Hindlimb muscle (tissue), 1 donor: ENCODE measurements at regions not wholly inside any gene's neighbourhood (a gene's known extent, or its start where the extent isn't known, plus 50 kb on each side); places are given as distances from the start of the nearest gene placed in this dataset.

Source experiments
- DNase-seq: peaks from one replicate; pipeline ENCODE4 v3.0.0-alpha.2; 2013

DNA sequence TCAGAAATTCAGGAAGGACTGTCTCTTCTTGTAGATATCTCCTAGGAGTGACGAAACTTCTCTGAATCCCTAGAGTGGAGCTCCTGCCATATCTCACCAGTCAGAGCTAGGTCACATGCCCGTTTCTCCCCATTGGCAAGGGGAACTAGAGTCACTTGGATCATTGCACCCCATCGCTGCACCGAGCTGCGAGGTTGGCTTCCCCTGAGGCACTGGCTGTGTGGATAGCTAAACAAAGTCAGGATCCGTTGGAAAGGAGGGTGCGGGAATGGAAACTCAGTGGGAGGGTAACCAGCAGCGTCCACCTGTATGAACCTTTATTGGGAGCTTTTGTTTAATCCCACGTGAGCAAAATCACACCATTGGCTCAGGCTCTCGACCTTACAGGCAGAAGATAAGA, 283.8 kb downstream of the BRD1 start:
- no peak for DNase-seq

DNA sequence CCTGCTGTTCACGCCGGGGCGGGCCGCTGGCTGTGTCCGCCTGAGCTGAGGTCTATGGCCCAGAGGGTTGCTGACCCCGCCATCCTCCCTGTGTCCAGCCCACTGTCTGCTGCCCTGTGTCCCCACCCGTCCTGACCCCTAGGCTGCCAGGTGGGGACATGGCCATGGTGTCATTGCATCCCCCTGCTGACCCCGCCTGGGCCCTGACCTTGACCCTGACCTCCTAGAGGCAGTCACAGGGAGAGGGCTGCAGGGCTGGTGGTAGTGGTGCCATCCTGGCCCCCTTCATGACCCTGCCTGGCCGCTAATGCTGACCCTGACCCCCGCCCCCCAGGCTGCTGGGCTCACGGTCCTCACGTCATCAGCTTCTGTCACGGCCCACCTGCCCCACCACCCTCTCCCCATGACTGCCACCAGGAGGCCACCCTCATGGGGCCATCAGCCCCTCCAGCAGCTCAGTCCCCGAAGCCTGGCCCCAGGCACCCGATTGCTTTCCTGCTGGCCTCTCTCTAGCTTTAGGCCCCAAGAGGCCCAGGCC, 285.9 kb downstream of the BRD1 start:
- no peak for DNase-seq

DNA sequence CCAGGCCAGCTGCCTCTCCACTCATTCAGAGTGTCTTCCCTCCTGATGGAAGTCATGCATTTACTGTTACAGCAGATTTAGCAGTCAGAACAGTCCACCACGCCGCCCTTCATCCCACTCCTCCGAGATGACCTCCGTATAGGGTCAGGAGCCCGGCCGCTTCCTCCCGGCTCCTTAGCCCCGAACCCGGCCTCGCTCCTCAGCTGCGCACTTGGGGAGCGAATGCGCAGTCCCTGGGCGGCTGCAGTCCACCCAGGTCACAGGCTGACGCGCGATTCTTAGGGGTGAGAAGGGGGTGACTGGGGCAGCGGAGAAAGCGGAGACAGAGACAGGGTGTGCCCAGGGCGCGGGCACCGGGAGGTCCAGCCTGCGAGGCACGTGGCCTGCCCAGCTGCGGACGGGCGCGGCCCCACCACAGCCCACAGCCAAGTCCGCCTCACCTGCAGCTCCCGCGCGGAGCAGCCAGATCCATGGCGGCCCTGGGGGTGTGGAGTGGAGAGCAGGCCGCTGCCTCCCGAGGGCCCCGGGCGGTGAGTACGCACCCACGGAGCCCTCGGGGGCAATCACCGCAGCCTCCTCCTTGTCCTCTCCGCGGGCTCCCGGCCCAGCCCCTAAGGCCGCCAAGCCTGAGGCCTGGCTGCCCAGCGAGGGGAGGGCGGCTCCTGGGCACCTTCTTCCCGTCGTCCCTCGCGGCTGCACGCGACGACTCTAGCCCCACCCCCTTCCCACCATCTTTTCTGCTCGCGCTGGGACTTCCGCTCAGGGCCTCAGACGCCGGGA, 286.6 kb downstream of the BRD1 start:
- no peak for DNase-seq

DNA sequence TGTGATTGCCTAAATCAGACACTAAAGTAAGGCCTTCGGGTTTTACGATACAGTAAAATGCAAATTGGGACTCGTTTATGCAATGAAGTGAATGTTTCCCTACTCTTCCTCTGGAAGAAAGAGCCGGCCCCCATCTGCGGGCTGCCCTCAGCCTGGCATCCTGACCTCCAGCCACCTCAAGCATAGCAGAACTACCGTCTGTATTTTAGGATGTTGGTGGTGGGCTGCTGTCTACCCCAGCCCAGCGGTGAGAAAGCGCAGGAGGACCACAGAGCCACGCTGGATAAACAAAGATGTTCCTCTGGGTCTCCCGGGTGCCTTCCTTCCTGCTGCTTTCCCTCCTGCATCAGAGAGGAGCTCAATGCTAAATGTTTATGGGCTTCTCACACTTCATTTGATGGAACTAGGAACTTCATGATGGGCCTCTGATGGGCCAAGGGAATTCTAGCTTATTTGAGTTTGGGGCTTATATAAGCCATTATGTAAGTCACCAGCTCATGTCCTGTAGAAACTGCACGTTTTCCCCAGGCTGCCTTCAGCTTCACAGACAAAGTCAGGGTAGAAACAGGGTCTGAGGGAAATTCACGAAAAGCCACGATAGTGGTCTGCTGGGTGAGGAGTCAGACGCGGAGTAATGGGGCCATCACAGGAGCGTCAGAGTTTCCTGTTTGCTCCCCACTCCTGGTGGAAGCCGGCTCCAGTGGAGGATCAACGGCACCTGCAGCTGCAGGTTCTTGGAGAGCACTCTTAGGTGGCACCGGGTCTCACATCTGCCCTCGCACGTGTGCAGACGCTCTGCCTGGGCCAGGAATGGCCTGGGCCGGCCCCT, 287.4 kb downstream of the BRD1 start:
- DNase-seq = no peak

DNA sequence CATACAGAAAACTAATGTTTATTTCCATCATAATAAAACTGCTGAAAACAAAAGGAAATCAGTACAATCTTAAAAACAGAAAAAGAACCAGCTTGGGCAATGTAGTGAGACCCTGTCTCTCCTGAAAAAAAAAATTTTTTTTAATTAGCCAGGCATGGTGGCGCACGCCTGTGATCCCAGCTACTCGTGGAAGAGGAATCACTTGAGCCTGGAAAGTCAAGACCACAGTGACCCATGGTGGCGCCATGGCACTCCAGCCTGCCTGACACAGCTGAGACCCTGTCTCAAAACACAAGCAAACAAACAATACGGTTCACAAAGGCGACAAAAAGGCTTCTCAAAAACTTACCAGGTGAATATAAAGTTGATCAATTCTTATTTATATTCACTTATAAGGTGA, 289.7 kb downstream of the BRD1 start:
- DNase-seq = no peak

DNA sequence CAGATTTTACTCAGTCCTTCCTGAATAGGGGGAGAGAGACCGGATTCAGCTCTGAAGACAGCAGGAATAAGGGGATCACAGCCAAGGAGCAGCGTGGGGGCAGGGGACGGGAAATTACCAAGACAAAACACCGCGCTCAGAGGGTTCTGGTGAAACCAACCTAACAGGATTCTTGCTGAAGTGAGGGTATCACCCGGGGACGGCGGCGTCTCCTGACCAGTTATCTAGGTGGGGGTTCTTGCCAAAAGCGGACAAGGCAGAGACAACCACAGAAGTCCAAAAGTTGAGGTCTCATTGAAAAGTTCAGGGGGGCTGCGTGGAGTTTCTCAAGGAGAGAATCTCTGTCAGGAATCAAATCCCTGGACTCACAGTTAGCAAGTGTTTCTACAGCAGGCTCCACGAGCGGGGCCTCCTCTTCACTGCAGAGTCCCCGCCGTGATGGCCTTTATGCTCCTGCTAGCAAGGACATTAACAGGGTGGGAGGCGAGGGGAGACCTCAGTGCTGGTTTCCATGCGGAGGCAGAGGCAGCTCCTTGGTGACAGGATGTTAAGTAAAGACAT, 291.0 kb downstream of the BRD1 start:
- DNase-seq = no peak

DNA sequence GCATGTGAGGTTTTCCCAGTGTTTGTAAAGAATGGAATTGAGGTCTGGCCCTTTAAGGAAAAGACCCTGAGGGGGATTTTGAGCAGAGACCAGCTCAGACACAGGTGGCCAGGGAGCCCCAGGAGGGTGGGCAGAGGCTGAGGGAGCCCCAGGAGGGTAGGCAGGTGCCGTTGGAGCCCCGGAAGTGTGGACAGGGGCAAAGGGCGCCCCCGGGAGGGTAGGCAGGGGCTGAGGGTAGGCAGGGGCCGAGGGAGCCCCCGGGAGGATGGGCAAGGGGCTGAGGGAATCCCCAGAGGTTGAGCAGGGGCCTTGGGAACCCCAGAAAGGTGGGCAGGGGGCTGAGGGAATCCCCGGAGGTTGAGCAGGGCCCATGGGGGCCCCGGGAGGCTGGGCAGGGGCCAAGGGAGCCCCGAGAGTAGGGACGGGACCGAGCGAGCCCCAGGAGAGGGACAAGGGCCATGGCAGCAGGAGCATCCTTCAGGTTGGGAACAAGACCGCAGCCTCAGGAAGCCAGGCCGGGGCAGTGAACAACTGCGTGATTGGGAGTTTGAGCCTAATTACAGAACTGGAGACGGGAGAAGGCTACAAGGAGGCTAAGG, 292.0 kb downstream of the BRD1 start:
- DNase-seq = no peak

DNA sequence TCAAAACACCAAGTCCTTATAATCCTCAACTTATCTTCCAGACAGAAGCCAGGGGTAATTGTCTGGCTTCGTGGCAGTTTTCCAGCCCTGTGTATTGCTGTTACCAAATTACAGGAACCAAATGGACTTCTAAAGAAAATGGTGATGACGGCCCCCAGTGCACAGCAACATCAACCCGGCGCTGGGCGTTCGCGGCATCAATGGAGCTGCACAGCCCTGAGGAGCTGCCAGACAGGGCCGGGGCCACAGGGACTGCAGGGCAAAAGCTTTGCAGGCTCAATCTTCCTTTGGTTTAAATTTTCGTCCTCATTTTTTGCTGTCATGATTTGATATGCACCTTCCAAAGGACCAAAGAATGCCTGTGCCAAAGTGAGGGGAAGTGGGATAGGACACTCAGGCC, 292.5 kb downstream of the BRD1 start:
- no peak for DNase-seq

DNA sequence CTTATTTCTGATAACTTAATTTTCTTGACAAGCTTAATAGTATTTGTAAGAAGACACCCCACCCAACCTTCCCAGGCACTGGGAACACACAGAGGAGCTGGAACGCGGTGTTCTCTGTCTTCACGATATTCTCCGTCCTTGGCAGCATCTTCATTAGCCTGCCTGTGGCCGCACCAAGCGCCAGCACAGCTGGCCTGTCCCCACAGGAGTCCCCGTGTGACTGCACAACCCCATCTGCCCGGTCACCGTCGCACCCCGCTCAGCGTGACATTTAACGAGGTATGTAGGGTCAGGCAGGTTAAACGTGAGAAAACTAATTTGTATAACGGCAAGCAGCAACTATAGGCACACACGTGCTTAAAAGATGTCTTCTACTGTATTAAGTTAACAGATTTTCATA, 293.3 kb downstream of the BRD1 start:
- no peak for DNase-seq

DNA sequence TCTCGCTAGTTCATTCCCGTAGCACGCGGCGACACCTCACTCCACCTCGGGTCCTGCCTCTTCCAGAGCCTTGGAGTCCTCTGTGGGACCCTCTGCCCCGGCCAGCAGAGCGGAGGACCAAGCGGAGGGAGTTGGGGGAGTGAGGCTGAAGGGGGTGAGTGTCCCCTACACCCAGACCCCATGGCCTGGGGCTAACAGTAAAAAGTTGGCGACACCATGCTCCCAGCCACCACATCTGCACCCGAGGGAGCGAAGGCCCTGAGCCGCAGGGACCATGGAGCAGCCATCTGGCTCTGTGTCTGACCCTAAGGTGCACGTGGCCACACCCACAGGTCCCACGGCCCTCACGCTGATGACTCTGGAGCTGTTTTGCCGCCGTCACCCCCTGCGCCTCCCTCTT, 293.8 kb downstream of the BRD1 start:
- no peak for DNase-seq

DNA sequence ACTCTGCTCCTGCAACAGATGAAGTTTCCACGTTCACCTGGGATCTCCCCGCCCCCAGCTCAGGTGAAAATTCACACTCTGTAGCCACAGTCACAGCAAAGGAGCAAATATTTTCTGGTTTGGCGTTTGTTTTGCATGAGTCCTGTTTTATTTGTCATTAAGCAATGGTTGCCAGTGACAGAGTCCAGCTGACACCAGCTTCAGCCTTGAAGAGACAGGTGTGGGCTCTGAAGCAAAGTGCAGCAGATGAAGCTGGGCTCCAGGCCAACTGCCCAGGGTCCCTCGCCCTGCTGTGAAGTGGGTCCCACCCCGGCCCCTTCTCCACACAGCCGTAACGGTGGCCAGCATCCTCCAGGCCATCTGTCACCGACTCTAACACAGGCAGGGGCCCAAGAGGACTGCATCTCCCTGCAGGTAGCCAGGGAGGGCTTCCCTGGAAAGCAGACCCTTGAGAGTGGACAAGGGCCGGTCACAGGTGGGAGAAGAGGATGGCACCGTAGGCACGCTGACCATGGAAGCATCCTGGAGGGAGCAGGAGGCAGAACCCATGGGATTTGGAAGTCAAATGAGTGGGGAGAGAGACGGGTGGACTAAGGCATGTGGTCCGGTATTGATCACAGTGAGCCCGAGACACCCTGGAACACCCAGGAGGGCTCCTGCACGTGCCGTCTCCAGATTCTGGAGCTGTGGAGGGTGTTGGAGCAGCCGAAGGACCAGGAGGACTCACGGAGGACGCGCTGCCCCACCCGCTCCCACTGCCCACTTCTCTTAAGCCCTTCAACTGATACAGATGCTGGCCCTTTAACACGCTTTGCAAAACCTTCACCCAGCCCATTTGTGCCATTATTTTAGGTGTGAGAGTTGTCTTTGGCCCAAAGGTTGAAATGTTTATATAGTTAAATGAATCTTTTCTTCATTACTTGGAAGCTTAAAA, 294.5 kb downstream of the BRD1 start:
- DNase-seq = no peak

DNA sequence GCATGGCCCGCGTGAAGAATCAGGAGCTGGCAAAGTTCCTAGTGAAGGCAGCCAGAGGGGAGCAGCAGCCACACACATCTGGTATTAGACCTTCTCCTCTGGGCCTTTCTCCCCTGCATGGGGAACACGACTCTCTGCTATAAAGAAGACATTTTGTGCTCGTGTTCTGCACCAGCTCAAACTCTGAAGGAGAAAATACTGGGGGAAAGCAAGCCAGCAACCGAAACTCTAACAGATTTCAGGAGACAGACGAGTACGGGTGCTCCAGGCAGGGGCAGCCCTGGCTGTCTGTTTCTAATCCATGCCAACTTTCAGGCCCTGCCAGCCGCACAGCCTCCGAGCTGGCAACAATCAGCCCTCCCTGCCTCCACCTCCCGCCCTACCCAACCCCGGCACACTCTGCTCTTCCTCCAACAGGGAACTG, 296.3 kb downstream of the BRD1 start:
- DNase-seq = no peak

DNA sequence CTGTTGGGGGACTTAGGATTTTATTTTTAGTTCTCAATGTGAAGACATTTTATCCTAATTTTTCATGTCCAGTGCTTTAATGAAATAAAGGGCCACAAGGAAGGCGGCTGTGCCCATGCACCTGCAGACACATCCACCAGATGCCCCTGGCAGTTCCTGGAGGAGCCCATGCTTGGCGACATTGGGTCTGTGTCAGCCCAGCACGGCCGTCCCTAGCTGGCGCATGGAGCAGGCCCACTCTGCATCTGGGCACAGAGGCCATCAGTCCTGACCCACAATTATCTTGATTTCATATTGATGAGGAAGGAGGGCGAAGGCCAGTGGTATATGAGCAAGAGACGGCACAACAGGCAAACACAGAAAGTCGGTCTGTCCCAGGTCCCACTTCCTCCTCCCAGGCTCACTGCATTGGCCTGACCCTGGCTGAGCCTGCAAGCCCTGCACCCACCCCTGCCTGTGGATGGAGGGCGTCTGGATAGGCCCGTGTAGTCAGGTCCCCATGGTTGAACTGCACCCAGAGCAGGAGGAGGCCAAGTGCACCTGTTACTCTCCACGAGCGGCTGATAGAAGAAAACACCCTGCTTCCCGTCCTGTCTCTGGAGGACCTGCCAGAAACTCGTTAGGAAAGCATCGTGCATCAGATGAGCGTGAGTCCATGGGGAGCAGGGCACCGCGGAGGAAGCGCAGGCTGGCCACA, 296.9 kb downstream of the BRD1 start:
- no peak for DNase-seq

DNA sequence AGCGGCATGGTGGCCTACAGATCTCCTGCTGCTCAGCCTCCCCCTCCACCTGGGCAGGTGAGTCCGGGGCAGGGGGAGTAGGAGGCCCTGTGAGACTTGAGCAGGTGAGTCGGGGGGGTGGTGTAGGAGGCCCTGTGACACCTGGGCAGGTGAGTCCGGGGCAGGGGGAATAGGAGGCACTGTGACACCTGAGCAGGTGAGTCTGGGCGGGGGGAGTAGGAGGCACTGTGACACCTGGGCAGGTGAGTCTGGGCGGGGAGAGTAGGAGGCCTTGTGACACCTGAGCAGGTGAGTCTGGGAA, 299.3 kb downstream of the BRD1 start:
- DNase-seq = no peak

DNA sequence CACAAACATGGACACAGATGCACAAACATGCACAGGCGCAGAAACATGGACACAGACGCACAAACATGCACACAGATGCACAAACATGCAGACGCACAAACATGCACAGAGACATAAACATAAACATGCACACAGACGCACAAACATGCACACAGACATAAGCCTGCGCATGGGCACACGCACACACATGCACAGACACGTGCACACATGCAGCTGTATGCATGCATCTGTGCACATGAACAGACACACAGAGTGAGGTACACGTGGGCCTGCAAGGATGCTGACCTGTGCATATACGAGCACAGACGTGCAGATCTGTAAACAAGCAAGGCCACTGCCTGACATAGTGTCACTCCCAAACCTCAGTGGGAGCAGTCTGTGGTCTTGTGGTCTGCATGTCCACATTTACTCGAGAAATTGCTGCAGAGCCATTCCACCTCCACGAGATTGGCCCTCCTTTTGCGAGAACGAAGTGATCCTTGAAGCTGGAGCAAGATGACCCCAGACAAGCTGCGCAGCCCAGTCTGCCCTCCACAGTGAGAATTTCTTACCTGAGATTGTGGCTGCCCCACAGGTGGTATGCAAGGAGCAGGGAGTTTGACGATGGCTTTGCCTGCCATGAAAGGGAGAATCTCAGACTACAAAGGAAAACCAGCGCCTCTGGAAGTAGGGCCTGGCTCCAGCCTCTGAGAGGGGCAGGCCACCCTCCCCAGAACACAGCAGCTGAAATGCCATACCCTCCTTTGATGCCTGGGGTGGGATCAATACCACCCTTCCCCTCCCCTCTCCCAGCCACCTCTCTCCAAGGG, 299.9 kb downstream of the BRD1 start:
- DNase-seq = no peak

DNA sequence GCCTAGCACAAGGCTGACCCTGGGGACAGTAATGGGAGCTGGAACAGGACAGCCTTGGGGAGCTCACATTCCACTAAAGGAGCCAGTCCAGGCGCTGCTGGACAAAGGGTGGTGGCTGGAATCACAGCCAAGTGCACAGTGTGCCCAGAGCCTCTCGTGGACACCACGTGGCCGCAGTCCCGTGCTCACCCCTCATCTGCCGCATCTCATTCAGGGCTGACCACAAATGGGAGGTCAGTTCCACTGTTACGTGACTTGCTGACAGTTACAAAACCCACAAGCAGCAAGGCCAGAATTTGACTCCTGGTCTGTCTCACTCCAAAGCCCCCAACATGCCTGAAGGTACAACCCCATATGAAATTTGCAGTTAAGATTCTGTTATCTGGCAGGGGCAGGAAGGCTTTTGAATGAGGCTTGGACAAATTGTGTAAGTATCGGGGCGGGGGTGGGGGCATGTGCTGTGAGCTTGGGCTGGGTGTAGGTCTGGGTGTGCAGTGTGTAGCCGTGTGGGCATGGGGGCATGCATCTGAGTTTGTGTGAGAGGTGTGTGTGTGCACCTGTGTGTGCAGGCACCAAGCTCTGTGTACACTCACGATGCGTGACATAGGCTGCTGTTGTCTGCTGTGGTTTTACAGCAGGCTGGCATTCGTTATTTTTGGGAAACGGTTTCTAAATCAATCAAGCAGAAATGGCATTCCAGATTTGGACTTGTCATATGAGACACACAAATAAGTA, 301.7 kb downstream of the BRD1 start:
- no peak for DNase-seq

DNA sequence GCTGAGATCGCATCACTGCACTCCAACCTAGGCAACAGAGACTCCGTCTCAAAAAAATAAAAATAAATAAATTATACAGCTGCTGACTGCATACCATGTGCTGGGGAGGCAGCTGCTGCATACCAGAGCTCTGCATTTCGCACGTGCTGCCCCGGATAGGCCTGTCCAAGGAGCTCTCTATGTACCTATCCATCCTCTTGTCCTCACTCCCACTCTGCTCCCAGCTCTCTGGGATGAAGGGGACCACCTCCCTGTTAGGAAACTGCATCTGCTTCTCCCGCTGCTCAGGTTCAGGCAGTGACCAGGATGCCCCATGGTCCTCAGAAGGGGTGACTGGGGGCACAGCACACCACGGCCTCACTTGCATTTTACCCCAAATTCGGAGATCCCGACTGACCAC, 302.3 kb downstream of the BRD1 start:
- no peak for DNase-seq

DNA sequence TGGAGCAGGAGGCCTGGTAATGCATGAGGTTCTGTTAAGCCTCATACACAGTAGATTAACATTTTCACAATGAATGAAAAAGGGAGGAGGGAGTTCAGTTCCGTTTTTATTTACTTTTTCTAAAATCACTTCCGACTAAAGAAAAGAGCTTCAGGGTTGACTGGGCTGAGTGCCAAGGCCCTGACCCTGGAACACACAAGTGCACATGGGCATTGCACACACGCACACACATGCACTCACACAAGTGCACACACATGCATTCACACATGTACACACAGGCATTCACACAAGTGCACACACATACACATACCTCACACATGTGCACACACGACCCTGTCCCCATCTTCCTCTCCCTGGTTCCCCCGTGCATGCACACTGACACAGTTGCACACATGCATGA, 303.3 kb downstream of the BRD1 start:
- no peak for DNase-seq

DNA sequence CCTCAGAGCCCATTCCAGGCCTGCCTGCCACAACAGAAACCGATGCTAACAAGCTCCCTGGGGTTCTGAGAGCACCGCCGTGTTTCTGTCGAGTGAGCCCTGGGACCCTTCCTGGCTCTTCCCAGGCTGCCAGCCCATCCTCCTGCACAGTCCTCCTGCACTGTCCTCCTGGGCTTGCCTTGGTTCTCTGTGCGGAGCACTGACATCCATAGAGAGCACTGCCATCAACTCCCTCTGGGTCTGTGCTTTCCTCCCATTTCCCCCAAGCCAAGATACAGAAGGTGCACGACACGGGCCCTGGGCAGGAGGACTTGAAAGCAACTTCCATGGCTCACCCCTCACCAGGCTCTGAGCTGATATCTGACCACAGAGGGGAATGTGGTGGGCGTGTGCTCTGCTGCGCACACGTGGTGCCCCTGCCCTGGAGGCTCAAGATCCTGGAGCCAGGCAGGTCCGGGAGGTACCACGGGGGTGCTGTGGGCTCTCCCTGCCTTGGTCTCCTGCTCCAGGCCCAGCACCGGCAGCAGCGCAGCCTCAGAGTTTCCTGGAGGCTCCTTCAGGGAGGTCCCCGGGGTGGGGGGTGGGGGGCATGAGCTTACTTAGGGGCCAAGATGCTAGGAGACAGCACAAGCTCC, 304.2 kb downstream of the BRD1 start:
- DNase-seq = no peak
